Stomach (tissue), 4 donors: ENCODE measurements at regions not wholly inside any gene's neighbourhood (a gene's known extent, or its start where the extent isn't known, plus 50 kb on each side); places are given as distances from the start of the nearest gene placed in this dataset.

Experiments used
- POLR2AphosphoS5 ChIP-seq, 3 donors: sonication (generic); formaldehyde crosslinking; IDR thresholded peaks; one replicate each; pipeline ENCODE4 v1.6.1; 2016; ENCODE audit warnings: antibody characterized with exemption in 3 of 3
- TF ChIP-seq, protein P1 (sequence below), 7 experiments: fragments of 450-650 bp in 4 of 7; fragments of 200-600 bp in 3 of 7; sonication (generic) in 3 of 7; IDR thresholded peaks; one replicate each; pipeline ENCODE4 v1.5.1; 2016 to 2019; ENCODE audit warnings: antibody characterized with exemption in 7 of 7, control low read depth in 2 of 7, mild to moderate bottlenecking in 1 of 7

DNA sequence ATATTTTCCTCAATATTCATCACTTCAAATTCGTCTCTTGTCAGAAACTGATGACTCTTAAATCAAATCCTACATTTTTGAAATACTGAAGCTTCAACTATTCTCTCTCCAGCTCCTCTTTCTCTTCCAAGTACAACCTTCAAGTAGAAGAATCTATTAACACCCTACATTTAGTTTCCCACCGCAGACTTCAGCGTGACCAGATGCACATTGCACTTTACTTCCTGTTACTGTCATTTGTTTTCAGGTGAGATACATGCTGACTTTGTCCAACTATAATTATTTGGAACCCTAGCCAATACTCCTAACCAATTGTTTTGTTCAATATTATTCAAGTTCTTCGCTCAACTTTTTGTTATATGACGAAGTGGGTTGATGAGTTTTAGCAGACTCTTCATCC, 116.0 kb downstream of the MRPL39 start:
- TF ChIP-seq, protein P1, sequence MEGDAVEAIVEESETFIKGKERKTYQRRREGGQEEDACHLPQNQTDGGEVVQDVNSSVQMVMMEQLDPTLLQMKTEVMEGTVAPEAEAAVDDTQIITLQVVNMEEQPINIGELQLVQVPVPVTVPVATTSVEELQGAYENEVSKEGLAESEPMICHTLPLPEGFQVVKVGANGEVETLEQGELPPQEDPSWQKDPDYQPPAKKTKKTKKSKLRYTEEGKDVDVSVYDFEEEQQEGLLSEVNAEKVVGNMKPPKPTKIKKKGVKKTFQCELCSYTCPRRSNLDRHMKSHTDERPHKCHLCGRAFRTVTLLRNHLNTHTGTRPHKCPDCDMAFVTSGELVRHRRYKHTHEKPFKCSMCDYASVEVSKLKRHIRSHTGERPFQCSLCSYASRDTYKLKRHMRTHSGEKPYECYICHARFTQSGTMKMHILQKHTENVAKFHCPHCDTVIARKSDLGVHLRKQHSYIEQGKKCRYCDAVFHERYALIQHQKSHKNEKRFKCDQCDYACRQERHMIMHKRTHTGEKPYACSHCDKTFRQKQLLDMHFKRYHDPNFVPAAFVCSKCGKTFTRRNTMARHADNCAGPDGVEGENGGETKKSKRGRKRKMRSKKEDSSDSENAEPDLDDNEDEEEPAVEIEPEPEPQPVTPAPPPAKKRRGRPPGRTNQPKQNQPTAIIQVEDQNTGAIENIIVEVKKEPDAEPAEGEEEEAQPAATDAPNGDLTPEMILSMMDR (IDR thresholded peaks at IDR 0.05) = no peak
- no peak for TF ChIP-seq POLR2AphosphoS5 (IDR thresholded peaks at IDR 0.05)
